Natural killer cell (primary cell): ENCODE measurements at regions not wholly inside any gene's neighbourhood (a gene's known extent, or its start where the extent isn't known, plus 50 kb on each side); places are given as distances from the start of the nearest gene placed in this dataset.

Experiments used
- ATAC-seq, 3 donors: fragments of 150-1000 bp in 2 of 3; fragments of 200-7000 bp in 1 of 3; cut with Tn5 transposase; 1 replicate in 1 of 3; 2 replicates in 2 of 3; pipeline ENCODE4 v1.10.0; 2021; ENCODE audit warnings: mild to moderate bottlenecking in 2 of 3, moderate library complexity in 2 of 3
- DNase-seq, 2 donors: peaks; one replicate each; pipeline versions ENCODE4 v3.0.0 to v3.0.0-alpha.2; 2013 to 2021; ENCODE audit warnings: mixed read lengths in 1 of 2
- H3K27ac ChIP-seq: one replicate; pipeline ENCODE4 v1.5.1; 2013; ENCODE audit warnings: mild to moderate bottlenecking, low read length
- H3K27me3 ChIP-seq: one replicate; pipeline ENCODE4 v1.6.1; 2013; ENCODE audit warnings: low read length; ENCODE audit not compliant: control insufficient read depth, insufficient read depth
- H3K36me3 ChIP-seq: one replicate; pipeline ENCODE4 v1.6.1; 2013; ENCODE audit warnings: low read length; ENCODE audit not compliant: control insufficient read depth, insufficient read depth
- H3K4me1 ChIP-seq: one replicate; pipeline ENCODE4 v1.6.1; 2013; ENCODE audit warnings: low read length; ENCODE audit not compliant: control insufficient read depth, insufficient read depth
- H3K4me3 ChIP-seq: one replicate; pipeline ENCODE4 v1.5.1; 2013; ENCODE audit warnings: low read length
- H3K9me3 ChIP-seq: one replicate; pipeline ENCODE4 v1.6.1; 2013; ENCODE audit warnings: low read length; ENCODE audit not compliant: control insufficient read depth, insufficient read depth
- H3K27ac Mint-ChIP-seq, 2 donors: one replicate each; pipeline ENCODE4 v1.8.0; 2022; ENCODE audit warnings: mild to moderate bottlenecking in 2 of 2, mixed read lengths in 2 of 2, moderate library complexity in 1 of 2
- H3K27me3 Mint-ChIP-seq, 2 donors: one replicate each; pipeline ENCODE4 v1.8.0; 2022; ENCODE audit warnings: low read depth in 2 of 2, mixed read lengths in 2 of 2
- H3K36me3 Mint-ChIP-seq: one replicate; pipeline ENCODE4 v1.8.0; 2022; ENCODE audit warnings: mixed read lengths
- H3K4me1 Mint-ChIP-seq, 2 donors: one replicate each; pipeline ENCODE4 v1.8.0; 2022; ENCODE audit warnings: mixed read lengths in 2 of 2
- H3K4me3 Mint-ChIP-seq: one replicate; pipeline ENCODE4 v1.8.0; 2022; ENCODE audit warnings: mild to moderate bottlenecking, moderate library complexity, mixed read lengths
- H3K9me3 Mint-ChIP-seq, 2 donors: one replicate each; pipeline ENCODE4 v1.8.0; 2022; ENCODE audit warnings: mixed read lengths in 2 of 2
- CTCF ChIP-seq: fragments of 200-600 bp; IDR thresholded peaks from one replicate; pipeline ENCODE4 v1.8.0; 2022; ENCODE audit warnings: antibody characterized with exemption
- WGBS: methylation state at CpG from one replicate; pipeline ENCODE4 v1.1.7; 2013; ENCODE audit warnings: missing lambda C conversion rate; ENCODE audit not compliant: insufficient coverage; 5-methylcytosine and 5-hydroxymethylcytosine counted together
- intact Hi-C: fragments of 100-400 bp; cut with micrococcal nuclease; formaldehyde crosslinking; loops from one replicate; pipeline ENCODE4 v1.14.2; 2022

GRCh38 chr16:74143171-74143570, 153.4 kb upstream of the PSMD7 start:
- Histone ChIP-seq H3K4me3 (no peak overlapping the region), H3K36me3 (no peaks in the 10 kb centered on the region), H3K9me3 (no peaks in the 10 kb centered on the region), H3K4me1 (no peaks in the 10 kb centered on the region), H3K27ac (no peak overlapping the region), H3K27me3 (no peaks in the 10 kb centered on the region)
- DNase-seq (no peak), ATAC-seq (no peak)
- intact Hi-C loops = no loop called here
- no peak for TF ChIP-seq CTCF
- H3K36me3 Mint-ChIP-seq = no peaks in the 10 kb centered on the region
- no peak overlapping the region for H3K4me3 Mint-ChIP-seq
- peaks cover 0 to 2% of the 10 kb centered on the region in 2 donors for H3K9me3 Mint-ChIP-seq
- H3K27ac Mint-ChIP-seq = no peak overlapping the region
- WGBS = 69% methylated on average over 3 of the region's 3 CpGs
- no peaks in the 10 kb centered on the region for H3K4me1 Mint-ChIP-seq
- no peaks in the 10 kb centered on the region for H3K27me3 Mint-ChIP-seq

GRCh38 chr16:74141015-74141414, 155.6 kb upstream of the PSMD7 start:
- no peak for TF ChIP-seq CTCF
- Histone ChIP-seq H3K9me3 (no peaks in the 10 kb centered on the region), H3K27me3 (no peaks in the 10 kb centered on the region), H3K27ac (no peak overlapping the region), H3K4me1 (no peaks in the 10 kb centered on the region), H3K36me3 (no peaks in the 10 kb centered on the region), H3K4me3 (no peak overlapping the region)
- Mint-ChIP-seq H3K4me3 (no peak overlapping the region), H3K36me3 (no peaks in the 10 kb centered on the region), H3K4me1 (no peaks in the 10 kb centered on the region), H3K9me3 (peaks cover 0 to 2% of the 10 kb centered on the region in 2 donors), H3K27ac (no peak overlapping the region), H3K27me3 (no peaks in the 10 kb centered on the region)
- 53% methylated on average over 1 of the region's 3 CpGs for WGBS
- no peak for ATAC-seq
- intact Hi-C loops = no loop called here
- no peak for DNase-seq

- H3K4me3 ChIP-seq = no peak overlapping the region
- no peaks in the 10 kb centered on the region for H3K27me3 Mint-ChIP-seq
- H3K4me1 ChIP-seq = no peaks in the 10 kb centered on the region
- H3K27ac Mint-ChIP-seq = no peak overlapping the region
- intact Hi-C loops = no loop called here
- H3K36me3 Mint-ChIP-seq = no peaks in the 10 kb centered on the region
- ATAC-seq = no peak
- no peak for DNase-seq
- H3K9me3 Mint-ChIP-seq = peaks cover 0 to 2% of the 10 kb centered on the region in 2 donors
- H3K36me3 ChIP-seq = no peaks in the 10 kb centered on the region
- 86% methylated on average over 3 of the region's 3 CpGs for WGBS
- no peaks in the 10 kb centered on the region for H3K4me1 Mint-ChIP-seq
- no peak overlapping the region for H3K27ac ChIP-seq
- H3K27me3 ChIP-seq = no peaks in the 10 kb centered on the region
- no peak for TF ChIP-seq CTCF
- H3K4me3 Mint-ChIP-seq = no peak overlapping the region
- no peaks in the 10 kb centered on the region for H3K9me3 ChIP-seq
Observed at GRCh38 chr16:74140557-74140956, 156.1 kb upstream of the PSMD7 start.

- Mint-ChIP-seq H3K36me3 (no peaks in the 10 kb centered on the region), H3K27me3 (peaks cover 0 to 3% of the 10 kb centered on the region in 2 donors), H3K4me1 (no peaks in the 10 kb centered on the region), H3K4me3 (no peak overlapping the region), H3K27ac (no peak overlapping the region), H3K9me3 (peaks cover 2 to 7% of the 10 kb centered on the region in 2 donors)
- H3K27me3 ChIP-seq = no peaks in the 10 kb centered on the region
- H3K4me1 ChIP-seq = no peaks in the 10 kb centered on the region
- H3K36me3 ChIP-seq = no peaks in the 10 kb centered on the region
- H3K27ac ChIP-seq = no peak overlapping the region
- TF ChIP-seq CTCF = no peak
- DNase-seq (no peak), ATAC-seq (no peak)
- no CpG with 5 or more reads among the region's 1 CpG for WGBS
- intact Hi-C loops = no loop called here
- H3K9me3 ChIP-seq = no peaks in the 10 kb centered on the region
- H3K4me3 ChIP-seq = no peak overlapping the region
Observed at GRCh38 chr16:74123826-74124225, 172.8 kb upstream of the PSMD7 start.
